ENCODE measurements at regions not wholly inside any gene's neighbourhood (a gene's known extent, or its start where the extent isn't known, plus 50 kb on each side); places are given as distances from the start of the nearest gene placed in this dataset.

GRCh38 chr20:52787216-52787615 is 184.9 kb upstream of the TSHZ2 start:
- no peak for TF ChIP-seq POLR2AphosphoS5 (IDR thresholded peaks at IDR 0.05; ENCODE audit: low read depth, low read length)
- no peak for TF ChIP-seq POLR2A (IDR thresholded peaks at IDR 0.05; ENCODE audit: low read depth, low read length)
- TF ChIP-seq TAF1 (IDR thresholded peaks at IDR 0.05; ENCODE audit: borderline replicate concordance, low read depth, low read length) = no peak

Measured in GM12892 (cell line).